CD4-positive, alpha-beta T cell (primary cell): ENCODE measurements at regions not wholly inside any gene's neighbourhood (a gene's known extent, or its start where the extent isn't known, plus 50 kb on each side); places are given as distances from the start of the nearest gene placed in this dataset.

ENCODE experiments used
- ATAC-seq: fragments of 200-7000 bp; cut with Tn5 transposase; one replicate; pipeline ENCODE4 v1.10.0; 2022; ENCODE audit warnings: mild to moderate bottlenecking; ENCODE audit not compliant: poor library complexity
- CTCF ChIA-PET: fragments of 350-600 bp; sonication (Branson Sonifier 250); formaldehyde crosslinking; loops from one replicate; lab custom pipeline; 2021; ENCODE audit warnings: antibody characterized with exemption, inconsistent platforms; lab: Charles Lee
- POLR2A ChIA-PET: fragments of 350-600 bp; sonication (Branson Sonifier 250); formaldehyde crosslinking; loops from one replicate; lab custom pipeline; 2021; ENCODE audit warnings: antibody characterized with exemption, inconsistent platforms; lab: Charles Lee
- DNase-seq, 14 experiments: peaks; one replicate each; pipeline ENCODE4 v3.0.0-alpha.2; 2013 to 2020; ENCODE audit warnings: mixed read lengths in 2 of 14
- H3K27ac ChIP-seq, 2 donors: one replicate each; pipeline versions ENCODE4 v1.5.1 to v1.7.0; 2013; ENCODE audit warnings: low read length in 2 of 2, low read depth in 1 of 2, mild to moderate bottlenecking in 1 of 2
- H3K27me3 ChIP-seq, 2 experiments: 1 replicate in 1 of 2; 2 replicates in 1 of 2; pipeline versions ENCODE4 v1.6.1 to v1.7.0; 2013; ENCODE audit warnings: low read length in 2 of 2, control low read depth in 1 of 2, mild to moderate bottlenecking in 1 of 2, moderate library complexity in 1 of 2; ENCODE audit not compliant: insufficient read depth in 2 of 2, control insufficient read depth in 1 of 2
- H3K36me3 ChIP-seq: one replicate; pipeline ENCODE4 v1.6.1; 2013; ENCODE audit warnings: low read length, control low read depth; ENCODE audit not compliant: insufficient read depth
- H3K4me1 ChIP-seq: one replicate; pipeline ENCODE4 v1.6.1; 2013; ENCODE audit warnings: low read length, control low read depth; ENCODE audit not compliant: insufficient read depth
- H3K4me3 ChIP-seq: one replicate; pipeline ENCODE4 v1.5.1; 2013; ENCODE audit warnings: mild to moderate bottlenecking, low read length, moderate library complexity
- H3K9me3 ChIP-seq, 2 experiments: 1 replicate in 1 of 2; 2 replicates in 1 of 2; pipeline versions ENCODE4 v1.6.1 to v1.7.0; 2013; ENCODE audit warnings: low read length in 2 of 2, mild to moderate bottlenecking in 2 of 2, control low read depth in 1 of 2, moderate library complexity in 1 of 2; ENCODE audit not compliant: control insufficient read depth in 1 of 2, insufficient read depth in 1 of 2
- H3K27ac Mint-ChIP-seq: one replicate; pipeline ENCODE4 v1.8.0; 2020; ENCODE audit warnings: mixed read lengths
- H3K27me3 Mint-ChIP-seq: one replicate; pipeline ENCODE4 v1.8.0; 2021; ENCODE audit warnings: mixed read lengths
- H3K36me3 Mint-ChIP-seq: one replicate; pipeline ENCODE4 v1.8.0; 2021; ENCODE audit warnings: low read depth, mixed read lengths
- H3K4me1 Mint-ChIP-seq: one replicate; pipeline ENCODE4 v1.8.0; 2021; ENCODE audit warnings: low read depth, mixed read lengths
- H3K4me3 Mint-ChIP-seq: one replicate; pipeline ENCODE4 v1.8.0; 2020; ENCODE audit warnings: mild to moderate bottlenecking, mixed read lengths
- H3K9me3 Mint-ChIP-seq: one replicate; pipeline ENCODE4 v1.8.0; 2020; ENCODE audit warnings: mixed read lengths
- intact Hi-C, 2 experiments: fragments of 100-400 bp; cut with DNase I in 1 of 2; cut with micrococcal nuclease in 1 of 2; formaldehyde crosslinking; loops; one replicate each; pipeline versions ENCODE4 v1.15.1 to v1.9.0; 2023 to 2025; cut with DNase I, micrococcal nuclease
- TF ChIP-seq, protein P1 (sequence below): fragments of 200-600 bp; IDR thresholded peaks from one replicate; pipeline ENCODE4 v1.8.0; 2022; ENCODE audit warnings: antibody characterized with exemption, mild to moderate bottlenecking

DNA sequence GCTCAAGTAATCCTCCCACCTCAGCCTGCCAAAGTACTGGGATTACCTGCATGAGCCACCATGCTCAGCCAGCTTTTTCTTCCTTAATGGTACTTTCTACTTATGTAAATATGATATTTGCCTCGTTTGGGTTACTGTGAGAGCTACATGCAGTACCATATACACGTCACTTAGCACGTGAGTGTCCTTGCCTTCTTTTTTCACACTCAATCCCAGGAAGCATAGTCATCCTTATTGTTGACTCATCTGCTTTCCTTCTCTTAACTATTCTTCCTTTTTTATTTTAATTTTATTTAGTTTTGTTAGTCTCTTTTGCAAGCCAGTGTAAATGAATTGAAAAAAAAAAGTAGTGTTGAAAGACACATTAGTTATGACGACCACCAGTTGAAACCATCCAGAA, 205.9 kb downstream of the HIPK3 start:
- Mint-ChIP-seq H3K4me1 (no peaks in the 10 kb centered on the region), H3K9me3 (no peaks in the 10 kb centered on the region), H3K4me3 (no peak overlapping the region), H3K27me3 (peaks cover 3% of the 10 kb centered on the region), H3K27ac (no peak overlapping the region), H3K36me3 (no peaks in the 10 kb centered on the region)
- ATAC-seq (no peak), DNase-seq (no peak)
- Histone ChIP-seq H3K9me3 (no peaks in the 10 kb centered on the region), H3K36me3 (no peaks in the 10 kb centered on the region), H3K4me1 (no peaks in the 10 kb centered on the region), H3K4me3 (no peak overlapping the region), H3K27me3 (peaks cover 0 to 5% of the 10 kb centered on the region in 2 experiments), H3K27ac (no peak overlapping the region)
- intact Hi-C loops, result no loop called here
- ChIA-PET POLR2A (no interaction called here), CTCF (no interaction called here)
- TF ChIP-seq, protein P1, sequence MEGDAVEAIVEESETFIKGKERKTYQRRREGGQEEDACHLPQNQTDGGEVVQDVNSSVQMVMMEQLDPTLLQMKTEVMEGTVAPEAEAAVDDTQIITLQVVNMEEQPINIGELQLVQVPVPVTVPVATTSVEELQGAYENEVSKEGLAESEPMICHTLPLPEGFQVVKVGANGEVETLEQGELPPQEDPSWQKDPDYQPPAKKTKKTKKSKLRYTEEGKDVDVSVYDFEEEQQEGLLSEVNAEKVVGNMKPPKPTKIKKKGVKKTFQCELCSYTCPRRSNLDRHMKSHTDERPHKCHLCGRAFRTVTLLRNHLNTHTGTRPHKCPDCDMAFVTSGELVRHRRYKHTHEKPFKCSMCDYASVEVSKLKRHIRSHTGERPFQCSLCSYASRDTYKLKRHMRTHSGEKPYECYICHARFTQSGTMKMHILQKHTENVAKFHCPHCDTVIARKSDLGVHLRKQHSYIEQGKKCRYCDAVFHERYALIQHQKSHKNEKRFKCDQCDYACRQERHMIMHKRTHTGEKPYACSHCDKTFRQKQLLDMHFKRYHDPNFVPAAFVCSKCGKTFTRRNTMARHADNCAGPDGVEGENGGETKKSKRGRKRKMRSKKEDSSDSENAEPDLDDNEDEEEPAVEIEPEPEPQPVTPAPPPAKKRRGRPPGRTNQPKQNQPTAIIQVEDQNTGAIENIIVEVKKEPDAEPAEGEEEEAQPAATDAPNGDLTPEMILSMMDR, result no peak

DNA sequence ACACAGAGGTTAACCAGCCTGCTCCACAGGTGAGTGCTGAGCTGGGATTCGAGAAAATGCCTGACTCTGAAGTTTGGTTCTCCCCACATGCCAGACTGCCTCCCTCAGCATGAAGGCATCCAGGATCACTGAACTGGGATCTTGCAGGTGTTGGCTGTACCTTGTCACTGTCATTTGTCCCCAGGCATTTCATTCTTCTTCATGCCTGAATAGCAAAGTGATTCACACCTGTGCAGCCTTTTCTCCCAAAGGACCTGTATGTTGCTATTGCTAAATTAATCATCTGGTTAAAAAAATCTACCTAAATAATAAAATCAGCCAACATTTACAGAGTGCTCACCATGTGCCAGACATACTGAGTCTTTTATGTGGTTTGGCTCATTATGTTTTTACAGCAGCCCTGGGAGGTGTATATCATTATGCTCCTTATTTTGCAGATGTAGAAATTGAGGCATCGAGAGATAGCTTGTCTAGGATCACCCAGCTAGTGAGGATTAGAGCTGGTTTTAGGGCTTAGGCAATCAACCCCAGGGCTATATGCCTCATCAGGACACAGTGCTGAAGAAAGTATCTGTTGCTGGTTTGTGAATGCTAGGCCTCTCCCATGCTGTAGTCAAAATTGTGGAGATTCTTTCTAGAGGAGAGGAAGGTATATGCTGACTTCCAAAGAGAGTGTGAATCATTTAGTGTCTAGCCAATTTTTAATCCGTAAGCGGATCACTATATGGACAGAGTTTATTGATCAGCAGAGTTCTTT, 204.4 kb downstream of the HIPK3 start:
- ChIA-PET POLR2A (no interaction called here), CTCF (no interaction called here)
- intact Hi-C loops, result no loop called here
- H3K4me1 ChIP-seq, result no peaks in the 10 kb centered on the region
- H3K4me1 Mint-ChIP-seq, result no peaks in the 10 kb centered on the region
- H3K27ac ChIP-seq, result no peak overlapping the region
- H3K9me3 ChIP-seq, result no peaks in the 10 kb centered on the region
- H3K36me3 Mint-ChIP-seq, result no peaks in the 10 kb centered on the region
- peaks cover 3% of the 10 kb centered on the region for H3K27me3 Mint-ChIP-seq
- H3K4me3 ChIP-seq, result no peak overlapping the region
- peaks cover 4 to 5% of the 10 kb centered on the region in 2 experiments for H3K27me3 ChIP-seq
- no peak overlapping the region for H3K27ac Mint-ChIP-seq
- H3K36me3 ChIP-seq, result no peaks in the 10 kb centered on the region
- no peak for ATAC-seq
- TF ChIP-seq, protein P1, result no peak
- no peaks in the 10 kb centered on the region for H3K9me3 Mint-ChIP-seq
- no peak overlapping the region for H3K4me3 Mint-ChIP-seq
- no peak for DNase-seq

DNA sequence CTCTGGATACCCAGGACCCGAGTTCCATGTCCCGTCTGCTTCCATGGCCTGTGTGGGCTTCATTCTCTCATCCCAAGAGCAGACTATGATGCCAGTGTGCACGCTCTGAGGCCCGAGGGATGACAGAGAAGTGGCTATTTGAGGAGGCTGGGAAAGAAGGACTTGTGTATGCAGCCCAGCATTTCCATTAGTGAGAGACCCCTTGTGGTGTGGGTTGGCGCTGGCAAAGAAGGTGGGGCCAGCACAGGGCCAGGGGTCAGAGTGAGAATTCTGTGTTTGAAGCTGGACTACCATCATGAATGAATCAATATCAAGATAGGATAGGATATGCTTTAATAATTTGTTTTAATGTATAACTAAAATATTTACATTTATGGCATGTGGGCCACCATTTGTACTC, 200.8 kb downstream of the HIPK3 start:
- Histone ChIP-seq H3K27me3 (peaks cover 4 to 5% of the 10 kb centered on the region in 2 experiments), H3K4me3 (no peak overlapping the region), H3K4me1 (no peaks in the 10 kb centered on the region), H3K36me3 (no peaks in the 10 kb centered on the region), H3K9me3 (no peaks in the 10 kb centered on the region), H3K27ac (no peak overlapping the region)
- Mint-ChIP-seq H3K4me1 (no peaks in the 10 kb centered on the region), H3K27me3 (peaks cover 8% of the 10 kb centered on the region), H3K36me3 (no peaks in the 10 kb centered on the region), H3K9me3 (no peaks in the 10 kb centered on the region), H3K4me3 (no peak overlapping the region), H3K27ac (no peak overlapping the region)
- ATAC-seq (no peak), DNase-seq (no peak)
- CTCF ChIA-PET, result no interaction called here
- POLR2A ChIA-PET, result no interaction called here
- TF ChIP-seq, protein P1, result no peak
- intact Hi-C loops, result no loop called here
